HEK293 (cell line): ENCODE measurements at regions not wholly inside any gene's neighbourhood (a gene's known extent, or its start where the extent isn't known, plus 50 kb on each side); places are given as distances from the start of the nearest gene placed in this dataset.
A peak's percentile ranks its signal among the peaks of the same experiment; 100 is the strongest.

Source experiments
- CTCF ChIA-PET: fragments of 350-600 bp; formaldehyde crosslinking; extraction: SDS; loops from one replicate; lab custom pipeline; 2021; ENCODE audit warnings: antibody characterized with exemption; lab: Yijun Ruan, JAX
- POLR2A ChIA-PET: fragments of 300-600 bp; formaldehyde crosslinking; extraction: SDS; loops from one replicate; lab custom pipeline; 2020; ENCODE audit warnings: antibody characterized with exemption, inconsistent platforms; lab: Yijun Ruan, JAX
- H3K27ac ChIP-seq: fragments of 200-500 bp; sonication (Bioruptor generic); 2 replicates; pipeline ENCODE4 v1.5.1; 2014; ENCODE audit warnings: low read depth, low read length, control low read depth, inconsistent platforms; ENCODE audit errors: extremely low read depth
- H3K36me3 ChIP-seq, 2 experiments: fragments of 200-500 bp in 1 of 2; sonication (Bioruptor generic) in 1 of 2; 1 replicate in 1 of 2; 2 replicates in 1 of 2; pipeline ENCODE4 v1.5.1; 2014 to 2017; ENCODE audit warnings: inconsistent platforms in 2 of 2, low read length in 2 of 2; ENCODE audit not compliant: control insufficient read depth in 2 of 2, insufficient read depth in 1 of 2
- H3K4me1 ChIP-seq: fragments of 200-500 bp; sonication (Bioruptor generic); 2 replicates; pipeline ENCODE4 v1.5.1; 2014; ENCODE audit warnings: mild to moderate bottlenecking, low read length, inconsistent platforms; ENCODE audit not compliant: control insufficient read depth, insufficient read depth
- H3K4me3 ChIP-seq: 2 replicates; pipeline ENCODE4 v1.5.1; 2011; ENCODE audit warnings: low read depth, mild to moderate bottlenecking, control low read depth, low read length, moderate library complexity
- H3K9me3 ChIP-seq: fragments of 200-500 bp; sonication (Bioruptor generic); 2 replicates; pipeline ENCODE4 v1.5.1; 2014; ENCODE audit warnings: low read depth, low read length, inconsistent platforms; ENCODE audit not compliant: control insufficient read depth, insufficient read depth
- AEBP2 ChIP-seq: fragments of 450-650 bp; formaldehyde crosslinking; IDR thresholded peaks from 2 replicates; pipeline ENCODE4 v1.5.1; 2016; ENCODE audit warnings: missing biosample characterization, missing genetic modification characterization, borderline replicate concordance
- KLF16 ChIP-seq: fragments of 450-650 bp; formaldehyde crosslinking; IDR thresholded peaks from 2 replicates; pipeline ENCODE4 v1.5.1; 2017; ENCODE audit warnings: missing biosample characterization, missing genetic modification characterization
- SETDB1 ChIP-seq: IDR thresholded peaks from one replicate; pipeline ENCODE4 v1.6.1; 2017; ENCODE audit warnings: mild to moderate bottlenecking, low read length, moderate library complexity, mixed read lengths; ENCODE audit not compliant: insufficient read length
- SP3 ChIP-seq: fragments of 450-650 bp; formaldehyde crosslinking; IDR thresholded peaks from 2 replicates; pipeline ENCODE4 v1.5.1; 2016; ENCODE audit warnings: missing biosample characterization, missing genetic modification characterization
- ZBTB21 ChIP-seq: fragments of 450-650 bp; formaldehyde crosslinking; IDR thresholded peaks from 2 replicates; pipeline ENCODE4 v1.5.1; 2017; ENCODE audit warnings: missing biosample characterization, missing genetic modification characterization
- ZBTB48 ChIP-seq: fragments of 450-650 bp; formaldehyde crosslinking; IDR thresholded peaks from 2 replicates; pipeline ENCODE4 v1.5.1; 2016; ENCODE audit warnings: missing biosample characterization, missing genetic modification characterization
- ZFP41 ChIP-seq: fragments of 450-650 bp; formaldehyde crosslinking; IDR thresholded peaks from 2 replicates; pipeline ENCODE4 v1.5.1; 2016; ENCODE audit warnings: missing biosample characterization, missing genetic modification characterization, borderline replicate concordance
- ZNF211 ChIP-seq: fragments of 450-650 bp; formaldehyde crosslinking; IDR thresholded peaks from 2 replicates; pipeline ENCODE4 v1.5.1; 2016; ENCODE audit warnings: low read depth, missing biosample characterization, missing genetic modification characterization
- ZNF24 ChIP-seq: fragments of 450-650 bp; formaldehyde crosslinking; IDR thresholded peaks from 2 replicates; pipeline ENCODE4 v1.5.1; 2016; ENCODE audit warnings: missing biosample characterization, missing genetic modification characterization
- ZNF302 ChIP-seq: fragments of 450-650 bp; formaldehyde crosslinking; IDR thresholded peaks from 2 replicates; pipeline ENCODE4 v1.5.1; 2016; ENCODE audit warnings: missing biosample characterization, missing genetic modification characterization, low read depth
- ZNF324 ChIP-seq: fragments of 450-650 bp; formaldehyde crosslinking; IDR thresholded peaks from 2 replicates; pipeline ENCODE4 v1.5.1; 2016; ENCODE audit warnings: missing biosample characterization, missing genetic modification characterization
- ZNF555 ChIP-seq: fragments of 450-650 bp; formaldehyde crosslinking; conservative IDR thresholded peaks from 2 replicates; pipeline ENCODE4 v1.5.1; 2017; ENCODE audit warnings: missing biosample characterization, mild to moderate bottlenecking, missing genetic modification characterization, inconsistent platforms
- ZNF626 ChIP-seq: fragments of 450-650 bp; sonication (Bioruptor Pico); formaldehyde crosslinking; IDR thresholded peaks from 2 replicates; pipeline ENCODE4 v1.5.1; 2018; ENCODE audit warnings: missing biosample characterization, missing genetic modification characterization, inconsistent platforms
- ZNF654 ChIP-seq: fragments of 450-650 bp; formaldehyde crosslinking; IDR thresholded peaks from 2 replicates; pipeline ENCODE4 v1.5.1; 2016; ENCODE audit warnings: low read depth, missing biosample characterization, missing genetic modification characterization
- ZNF664 ChIP-seq: fragments of 450-650 bp; formaldehyde crosslinking; IDR thresholded peaks from 2 replicates; pipeline ENCODE4 v1.5.1; 2016; ENCODE audit warnings: missing biosample characterization, missing genetic modification characterization
- ZNF707 ChIP-seq: fragments of 450-650 bp; formaldehyde crosslinking; IDR thresholded peaks from 2 replicates; pipeline ENCODE4 v1.5.1; 2016; ENCODE audit warnings: missing biosample characterization, missing genetic modification characterization
- TF ChIP-seq, protein P1 (sequence below): fragments of 450-650 bp; formaldehyde crosslinking; IDR thresholded peaks from 2 replicates; pipeline ENCODE4 v1.5.1; 2017; ENCODE audit warnings: missing biosample characterization, missing genetic modification characterization
- TF ChIP-seq, protein P2 (sequence below): fragments of 450-650 bp; formaldehyde crosslinking; optimal IDR thresholded peaks from 2 replicates; pipeline ENCODE3; 2016; ENCODE audit warnings: missing biosample characterization, mild to moderate bottlenecking, missing genetic modification characterization

DNA sequence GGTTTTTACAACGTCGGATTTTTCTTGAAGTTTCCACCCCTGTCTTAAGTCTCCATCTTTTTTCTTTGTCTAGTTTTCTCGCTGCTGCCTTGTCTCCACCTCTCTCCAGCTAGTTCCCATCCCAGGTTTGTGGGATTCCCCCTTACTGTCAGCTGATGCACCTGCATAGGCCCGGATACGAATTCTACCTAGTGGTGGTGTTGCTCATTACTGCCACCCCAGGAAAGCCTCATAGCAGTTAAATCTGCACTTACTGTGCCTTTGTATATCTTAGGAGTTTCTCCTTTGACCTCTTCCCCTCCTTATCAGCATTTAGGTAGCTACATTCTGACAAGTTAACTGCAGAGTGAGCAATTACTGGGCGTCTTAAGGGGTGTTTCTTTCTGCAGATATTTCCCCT is 1693.1 kb upstream of the TENM3 start:
- H3K36me3 ChIP-seq, result no peaks in the 10 kb centered on the region
- TF ChIP-seq SETDB1, result peak; percentile 9
- no peak for TF ChIP-seq ZNF211
- TF ChIP-seq AEBP2 (tag by site-specific recombination), result no peak
- ChIA-PET CTCF (interaction anchor here (1.1 kb wide), 1 partner anchor 19 kb away, joined by 10 read pairs; no protein-coding TSS in a partner anchor), POLR2A (no interaction called here)
- H3K9me3 ChIP-seq, result no peaks in the 10 kb centered on the region
- no peaks in the 10 kb centered on the region for H3K4me1 ChIP-seq
- H3K27ac ChIP-seq, result no peak overlapping the region
- no peak overlapping the region for H3K4me3 ChIP-seq

DNA sequence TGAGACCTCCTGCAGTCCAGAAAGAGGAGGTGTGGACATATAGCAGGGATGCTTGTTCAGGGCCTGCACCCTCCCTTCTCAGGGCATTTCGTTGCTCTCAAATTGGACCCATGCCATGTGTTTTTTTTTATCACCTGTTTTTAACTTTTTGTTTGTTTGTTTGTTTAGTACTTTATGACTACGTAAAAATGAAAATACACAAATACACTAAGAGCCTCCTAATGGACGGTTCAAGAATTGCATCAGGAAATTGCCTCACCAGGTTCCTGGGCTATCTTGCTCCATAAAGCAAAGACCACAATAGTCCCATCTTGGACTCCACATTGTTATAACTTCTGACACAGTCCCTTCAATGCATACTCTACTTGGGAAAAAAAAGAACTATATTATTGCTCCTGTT is 1685.9 kb upstream of the TENM3 start:
- Histone ChIP-seq H3K27ac (no peak overlapping the region), H3K4me1 (no peaks in the 10 kb centered on the region), H3K4me3 (no peak overlapping the region), H3K9me3 (no peaks in the 10 kb centered on the region), H3K36me3 (no peaks in the 10 kb centered on the region)
- CTCF ChIA-PET, result interaction anchor here (0.6 to 1.9 kb wide), 2 partner anchors 20 to 108 kb away, joined by 3 to 6 read pairs; no protein-coding TSS in a partner anchor
- POLR2A ChIA-PET, result no interaction called here
- TF ChIP-seq, protein P1, sequence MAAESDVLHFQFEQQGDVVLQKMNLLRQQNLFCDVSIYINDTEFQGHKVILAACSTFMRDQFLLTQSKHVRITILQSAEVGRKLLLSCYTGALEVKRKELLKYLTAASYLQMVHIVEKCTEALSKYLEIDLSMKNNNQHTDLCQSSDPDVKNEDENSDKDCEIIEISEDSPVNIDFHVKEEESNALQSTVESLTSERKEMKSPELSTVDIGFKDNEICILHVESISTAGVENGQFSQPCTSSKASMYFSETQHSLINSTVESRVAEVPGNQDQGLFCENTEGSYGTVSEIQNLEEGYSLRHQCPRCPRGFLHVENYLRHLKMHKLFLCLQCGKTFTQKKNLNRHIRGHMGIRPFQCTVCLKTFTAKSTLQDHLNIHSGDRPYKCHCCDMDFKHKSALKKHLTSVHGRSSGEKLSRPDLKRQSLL (tag by site-specific recombination), result no peak
- no peak for TF ChIP-seq KLF16 (tag by site-specific recombination)
- TF ChIP-seq ZNF302 (tag by site-specific recombination), result no peak
- no peak for TF ChIP-seq ZBTB21 (tag by site-specific recombination)
- TF ChIP-seq ZFP41 (tag by site-specific recombination), result no peak
- no peak for TF ChIP-seq ZNF654 (tag by site-specific recombination)
- TF ChIP-seq SP3 (tag by site-specific recombination), result no peak
- TF ChIP-seq, protein P2, sequence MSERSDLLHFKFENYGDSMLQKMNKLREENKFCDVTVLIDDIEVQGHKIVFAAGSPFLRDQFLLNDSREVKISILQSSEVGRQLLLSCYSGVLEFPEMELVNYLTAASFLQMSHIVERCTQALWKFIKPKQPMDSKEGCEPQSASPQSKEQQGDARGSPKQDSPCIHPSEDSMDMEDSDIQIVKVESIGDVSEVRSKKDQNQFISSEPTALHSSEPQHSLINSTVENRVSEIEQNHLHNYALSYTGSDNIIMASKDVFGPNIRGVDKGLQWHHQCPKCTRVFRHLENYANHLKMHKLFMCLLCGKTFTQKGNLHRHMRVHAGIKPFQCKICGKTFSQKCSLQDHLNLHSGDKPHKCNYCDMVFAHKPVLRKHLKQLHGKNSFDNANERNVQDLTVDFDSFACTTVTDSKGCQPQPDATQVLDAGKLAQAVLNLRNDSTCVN (tag by site-specific recombination), result no peak
- no peak for TF ChIP-seq ZNF626
- TF ChIP-seq ZNF707 (tag by site-specific recombination), result no peak
- TF ChIP-seq ZBTB48, result no peak
- no peak for TF ChIP-seq ZNF24

- Histone ChIP-seq H3K27ac (no peak overlapping the region), H3K36me3 (no peaks in the 10 kb centered on the region), H3K4me1 (no peaks in the 10 kb centered on the region), H3K4me3 (no peak overlapping the region), H3K9me3 (no peaks in the 10 kb centered on the region)
- no peak for TF ChIP-seq ZNF555
- TF ChIP-seq ZNF324 (tag by site-specific recombination), result no peak
- 0 out of 2 replicates have a peak, but pooled peaks have one; percentile 7 for TF ChIP-seq ZNF664 (tag by site-specific recombination)
- CTCF ChIA-PET, result interaction anchor here (1.9 kb wide), 1 partner anchor 109 kb away, joined by 6 read pairs; no protein-coding TSS in a partner anchor
- POLR2A ChIA-PET, result no interaction called here
These were observed 1685.3 kb upstream of the TENM3 start for GRCh38 chr4:180557950-180558349.
